A549 (cell line): ENCODE measurements at regions not wholly inside any gene's neighbourhood (a gene's known extent, or its start where the extent isn't known, plus 50 kb on each side); places are given as distances from the start of the nearest gene placed in this dataset.

Experiments used
- ATAC-seq, 2 experiments: fragments of 200-7000 bp in 1 of 2; fragments of >200 bp in 1 of 2; cut with Nextera tagmentation in 1 of 2; cut with Tn5 transposase in 1 of 2; 3 replicates each; pipeline versions ENCODE4 v1.8.0 to v1.9.1; 2018 to 2020; ENCODE audit warnings: mild to moderate bottlenecking in 1 of 2, moderate library complexity in 1 of 2
- CTCF ChIA-PET: fragments of 300-600 bp; sonication (Branson Sonifier 250); formaldehyde crosslinking; extraction: SDS; loops from one replicate; lab custom pipeline; 2021; ENCODE audit warnings: antibody characterized with exemption, inconsistent platforms; lab: Yijun Ruan, JAX
- POLR2A ChIA-PET: fragments of 350-600 bp; formaldehyde crosslinking; extraction: SDS; loops from one replicate; lab custom pipeline; 2021; ENCODE audit warnings: antibody characterized with exemption, inconsistent platforms; lab: Yijun Ruan, JAX
- DNase-seq, 2 experiments: peaks; one replicate each; pipeline versions ENCODE4 v3.0.0 to v3.0.0-alpha.2; 2011 to 2016; ENCODE audit warnings: low read depth in 1 of 2, low spot score in 1 of 2
- FAIRE-seq: peaks from 2 replicates; lab custom pipeline; 2011; peaks lifted over from hg19 to GRCh38; lab: Jason Lieb, UNC
- H3K27ac ChIP-seq, 2 experiments: fragments of >200 bp; sonication (Bioruptor Twin); formaldehyde crosslinking; 3 replicates each; pipeline ENCODE4 v1.5.1; 2016 to 2017
- H3K4me1 ChIP-seq: fragments of >200 bp; sonication (Bioruptor Twin); formaldehyde crosslinking; 3 replicates; pipeline ENCODE4 v1.6.1; 2016
- H3K4me2 ChIP-seq: fragments of >200 bp; sonication (Bioruptor Twin); formaldehyde crosslinking; 3 replicates; pipeline ENCODE4 v1.6.1; 2016
- H3K4me3 ChIP-seq: fragments of >200 bp; sonication (Bioruptor Twin); formaldehyde crosslinking; 3 replicates; pipeline ENCODE4 v1.5.1; 2016
- H3K9me3 ChIP-seq: fragments of >200 bp; sonication (Bioruptor Twin); formaldehyde crosslinking; 3 replicates; pipeline ENCODE4 v1.6.1; 2016
- ATOH8 ChIP-seq: fragments of 250-450 bp; sonication (Bioruptor Pico); IDR thresholded peaks from 2 replicates; pipeline ENCODE4 v1.5.0; 2020; ENCODE audit warnings: low read depth, mild to moderate bottlenecking, moderate library complexity
- CBX2 ChIP-seq: fragments of 200-600 bp; sonication (generic); IDR thresholded peaks from 2 replicates; pipeline ENCODE4 v1.6.1; 2016; ENCODE audit warnings: low read depth, mild to moderate bottlenecking, borderline replicate concordance
- EHF ChIP-seq: fragments of 250-450 bp; sonication (Bioruptor Pico); IDR thresholded peaks from 2 replicates; pipeline ENCODE4 v1.5.0; 2020; ENCODE audit warnings: mild to moderate bottlenecking
- EP300 ChIP-seq, 2 experiments: fragments of >200 bp; sonication (Bioruptor Twin); formaldehyde crosslinking; IDR thresholded peaks; 2 replicates in 1 of 2; 3 replicates in 1 of 2; pipeline ENCODE4 v1.6.1; 2016 to 2017
- FOXS1 ChIP-seq: fragments of 250-450 bp; sonication (Bioruptor Pico); IDR thresholded peaks from 2 replicates; pipeline ENCODE4 v1.5.0; 2020; ENCODE audit warnings: mild to moderate bottlenecking, moderate library complexity
- GATA3 ChIP-seq: IDR thresholded peaks from 2 replicates; pipeline ENCODE4 v1.6.1; 2012; ENCODE audit warnings: borderline replicate concordance
- HEYL ChIP-seq: fragments of 250-450 bp; sonication (Bioruptor Pico); IDR thresholded peaks from 2 replicates; pipeline ENCODE4 v1.8.0; 2021; ENCODE audit warnings: mild to moderate bottlenecking, moderate library complexity
- HMGXB4 ChIP-seq: fragments of 250-450 bp; sonication (Bioruptor Pico); IDR thresholded peaks from 2 replicates; pipeline ENCODE4 v1.5.0; 2021; ENCODE audit warnings: mild to moderate bottlenecking, moderate library complexity, borderline replicate concordance
- JUN ChIP-seq, 2 experiments: fragments of >200 bp; sonication (Bioruptor Twin); formaldehyde crosslinking; IDR thresholded peaks; 2 replicates in 1 of 2; 3 replicates in 1 of 2; pipeline ENCODE4 v1.6.1; 2016 to 2017
- KDM1A ChIP-seq: fragments of 200-600 bp; sonication (generic); IDR thresholded peaks from 2 replicates; pipeline ENCODE4 v1.6.1; 2016; ENCODE audit warnings: low read depth, mild to moderate bottlenecking
- MAFK ChIP-seq: fragments of 450-650 bp; IDR thresholded peaks from 2 replicates; pipeline ENCODE4 v1.6.1; 2014; ENCODE audit not compliant: partially characterized antibody
- MYC ChIP-seq: IDR thresholded peaks from 2 replicates; pipeline ENCODE4 v1.6.1; 2012; ENCODE audit warnings: mild to moderate bottlenecking, inconsistent platforms, low read length, improper control_type of control experiment, borderline replicate concordance
- PBX3 ChIP-seq: IDR thresholded peaks from 2 replicates; pipeline ENCODE4 v1.6.1; 2012
- POLR2A ChIP-seq: IDR thresholded peaks from 2 replicates; pipeline ENCODE4 v1.6.1; 2012; ENCODE audit warnings: mild to moderate bottlenecking, low read length
- RARB ChIP-seq: fragments of 250-450 bp; sonication (Bioruptor Pico); IDR thresholded peaks from 2 replicates; pipeline ENCODE4 v1.8.0; 2021; ENCODE audit warnings: mild to moderate bottlenecking, moderate library complexity
- RNF2 ChIP-seq: fragments of 200-600 bp; sonication (generic); IDR thresholded peaks from 2 replicates; pipeline ENCODE4 v1.6.1; 2016; ENCODE audit warnings: low read depth, mild to moderate bottlenecking, antibody characterized with exemption, moderate library complexity, borderline replicate concordance
- SREBF2 ChIP-seq: fragments of 450-650 bp; IDR thresholded peaks from 2 replicates; pipeline ENCODE4 v1.6.1; 2014; ENCODE audit warnings: mild to moderate bottlenecking, moderate library complexity
- ZC3H11A ChIP-seq: fragments of 450-650 bp; IDR thresholded peaks from 2 replicates; pipeline ENCODE4 v1.6.1; 2014; ENCODE audit warnings: antibody characterized with exemption, mild to moderate bottlenecking
- ZFP36 ChIP-seq: fragments of 450-650 bp; IDR thresholded peaks from 2 replicates; pipeline ENCODE4 v1.6.1; 2014; ENCODE audit warnings: borderline replicate concordance; ENCODE audit not compliant: partially characterized antibody
- WGBS: methylation state at CpG from one replicate; pipeline ENCODE4 v1.1.6; 2017; ENCODE audit errors: missing lambda C conversion rate; 5-methylcytosine and 5-hydroxymethylcytosine counted together
- TF ChIP-seq, protein P1 (sequence below): fragments of >200 bp; sonication (Bioruptor Twin); formaldehyde crosslinking; IDR thresholded peaks from 3 replicates; pipeline ENCODE4 v1.5.1; 2016
- TF ChIP-seq, protein P2 (sequence below): fragments of >200 bp; sonication (Bioruptor Twin); formaldehyde crosslinking; IDR thresholded peaks from 2 replicates; pipeline ENCODE4 v1.6.1; 2016

DNA sequence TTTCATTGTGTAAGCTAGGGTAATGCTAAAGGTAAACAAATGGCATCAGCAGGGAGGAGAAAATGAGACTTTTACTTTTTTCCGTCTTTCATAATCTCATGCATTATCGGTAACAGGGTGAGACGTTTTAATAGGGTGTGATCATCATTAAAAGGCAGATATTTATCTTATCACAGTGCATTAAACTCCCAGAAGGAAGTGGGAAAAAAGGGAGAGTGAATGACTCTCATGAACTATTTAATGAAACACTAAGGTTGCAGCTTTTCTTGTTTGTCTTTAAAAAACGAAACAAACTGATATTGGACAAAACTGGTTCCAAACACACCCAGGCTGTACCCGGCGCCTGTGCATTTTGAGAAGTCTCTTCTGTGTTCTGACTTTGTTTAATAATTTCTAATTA, 1936.8 kb upstream of the PIK3C3 start:
- Histone ChIP-seq H3K4me3 (no peak overlapping the region), H3K4me1 (no peaks in the 10 kb centered on the region), H3K27ac (no peak overlapping the region), H3K9me3 (no peaks in the 10 kb centered on the region), H3K4me2 (no peak overlapping the region)
- TF ChIP-seq CBX2 = no peak
- TF ChIP-seq HEYL (CRISPR knock-in tag) = no peak
- TF ChIP-seq EP300 (IDR thresholded peaks at IDR 0.05) = no peak
- no peak for TF ChIP-seq EHF (CRISPR knock-in tag)
- TF ChIP-seq GATA3 = no peak
- TF ChIP-seq KDM1A = no peak
- TF ChIP-seq HMGXB4 (CRISPR knock-in tag) = no peak
- no peak for TF ChIP-seq RARB (CRISPR knock-in tag)
- TF ChIP-seq, protein P1, sequence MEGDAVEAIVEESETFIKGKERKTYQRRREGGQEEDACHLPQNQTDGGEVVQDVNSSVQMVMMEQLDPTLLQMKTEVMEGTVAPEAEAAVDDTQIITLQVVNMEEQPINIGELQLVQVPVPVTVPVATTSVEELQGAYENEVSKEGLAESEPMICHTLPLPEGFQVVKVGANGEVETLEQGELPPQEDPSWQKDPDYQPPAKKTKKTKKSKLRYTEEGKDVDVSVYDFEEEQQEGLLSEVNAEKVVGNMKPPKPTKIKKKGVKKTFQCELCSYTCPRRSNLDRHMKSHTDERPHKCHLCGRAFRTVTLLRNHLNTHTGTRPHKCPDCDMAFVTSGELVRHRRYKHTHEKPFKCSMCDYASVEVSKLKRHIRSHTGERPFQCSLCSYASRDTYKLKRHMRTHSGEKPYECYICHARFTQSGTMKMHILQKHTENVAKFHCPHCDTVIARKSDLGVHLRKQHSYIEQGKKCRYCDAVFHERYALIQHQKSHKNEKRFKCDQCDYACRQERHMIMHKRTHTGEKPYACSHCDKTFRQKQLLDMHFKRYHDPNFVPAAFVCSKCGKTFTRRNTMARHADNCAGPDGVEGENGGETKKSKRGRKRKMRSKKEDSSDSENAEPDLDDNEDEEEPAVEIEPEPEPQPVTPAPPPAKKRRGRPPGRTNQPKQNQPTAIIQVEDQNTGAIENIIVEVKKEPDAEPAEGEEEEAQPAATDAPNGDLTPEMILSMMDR = no peak
- no peak for TF ChIP-seq SREBF2
- ATAC-seq (no peak), DNase-seq (no peak), FAIRE-seq (no peak)
- CTCF ChIA-PET = no interaction called here
- WGBS = 26% methylated on average over 6 of the region's 6 CpGs
- POLR2A ChIA-PET = no interaction called here

DNA sequence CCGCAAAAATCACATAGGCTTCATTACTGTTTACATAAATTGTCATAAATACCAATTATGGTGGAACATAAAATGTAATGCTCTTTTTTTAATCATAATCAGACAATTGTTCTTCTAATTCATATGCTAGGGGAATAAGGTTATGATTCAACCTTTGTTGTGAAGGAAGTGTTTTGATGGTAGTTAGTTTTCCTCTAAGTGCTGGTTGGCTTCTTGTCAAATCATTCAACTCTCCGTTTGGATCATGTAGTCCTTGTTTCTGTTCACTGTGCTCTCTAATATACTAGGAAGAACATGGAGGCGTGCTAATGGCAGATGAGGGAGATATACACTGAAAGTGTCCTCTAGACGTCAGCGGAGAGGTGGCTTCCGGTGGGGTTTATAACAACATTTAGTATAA, 1938.0 kb upstream of the PIK3C3 start:
- Histone ChIP-seq H3K27ac (no peak overlapping the region), H3K4me2 (no peak overlapping the region), H3K4me3 (no peak overlapping the region), H3K4me1 (no peaks in the 10 kb centered on the region), H3K9me3 (no peaks in the 10 kb centered on the region)
- ChIA-PET POLR2A (no interaction called here), CTCF (no interaction called here)
- no peak for FAIRE-seq
- no peak for TF ChIP-seq PBX3
- ATAC-seq = no peak
- DNase-seq = no peak
- WGBS = 32% methylated on average over 6 of the region's 6 CpGs

GRCh38 chr18:40016405-40016804, 1938.6 kb upstream of the PIK3C3 start:
- Histone ChIP-seq H3K9me3 (no peaks in the 10 kb centered on the region), H3K4me1 (no peaks in the 10 kb centered on the region), H3K4me3 (no peak overlapping the region), H3K4me2 (no peak overlapping the region), H3K27ac (no peak overlapping the region)
- FAIRE-seq (no peak), DNase-seq (no peak), ATAC-seq (no peak)
- ChIA-PET POLR2A (no interaction called here), CTCF (no interaction called here)
- 6% methylated on average over 1 of the region's 1 CpG for WGBS
- TF ChIP-seq POLR2A = no peak
- peak; percentile 33 for TF ChIP-seq MAFK

DNA sequence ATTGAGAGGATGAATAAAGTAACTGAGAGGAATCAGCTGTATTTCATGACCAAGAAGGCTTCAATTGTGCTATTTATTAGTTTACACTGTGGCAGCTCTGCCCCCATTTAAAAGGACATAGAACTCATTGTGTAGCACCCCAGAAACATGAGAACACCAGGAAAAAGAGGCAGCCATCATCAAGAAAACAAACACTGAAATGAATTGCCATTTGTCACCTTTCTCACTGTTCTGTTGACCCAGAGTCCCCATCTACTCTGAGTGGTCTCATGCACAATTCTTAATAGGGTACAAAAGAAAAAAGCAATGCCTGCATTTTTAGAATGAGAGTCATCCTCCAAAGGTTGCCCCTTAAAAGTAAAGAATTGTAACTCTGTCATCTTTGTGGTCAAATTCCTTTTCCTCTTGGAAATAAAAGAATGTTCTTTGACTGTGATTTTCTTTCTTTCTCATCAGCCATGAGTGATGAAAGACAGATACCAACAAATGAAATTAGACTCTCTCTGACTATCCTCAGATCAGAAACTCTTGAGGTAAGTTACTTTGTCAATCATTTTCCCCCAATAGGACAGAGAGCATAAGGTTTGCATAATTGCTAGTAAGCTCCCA, 1941.9 kb upstream of the PIK3C3 start:
- TF ChIP-seq ZC3H11A (no peak), FOXS1 (CRISPR knock-in tag) (no peak), ZFP36 (no peak), MYC (no peak), ATOH8 (CRISPR knock-in tag) (no peak), RNF2 (no peak), JUN (IDR thresholded peaks at IDR 0.05) (no peak)
- TF ChIP-seq, protein P2, sequence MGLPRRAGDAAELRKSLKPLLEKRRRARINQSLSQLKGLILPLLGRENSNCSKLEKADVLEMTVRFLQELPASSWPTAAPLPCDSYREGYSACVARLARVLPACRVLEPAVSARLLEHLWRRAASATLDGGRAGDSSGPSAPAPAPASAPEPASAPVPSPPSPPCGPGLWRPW = no peak
- CTCF ChIA-PET = no interaction called here
- DNase-seq = no peak
- Histone ChIP-seq H3K4me1 (no peaks in the 10 kb centered on the region), H3K4me3 (no peak overlapping the region), H3K27ac (no peak overlapping the region), H3K9me3 (no peaks in the 10 kb centered on the region), H3K4me2 (no peak overlapping the region)
- POLR2A ChIA-PET = no interaction called here
- no peak for ATAC-seq
- no peak for FAIRE-seq
